ENCODE measurements at regions not wholly inside any gene's neighbourhood (a gene's known extent, or its start where the extent isn't known, plus 50 kb on each side); places are given as distances from the start of the nearest gene placed in this dataset.

DNA sequence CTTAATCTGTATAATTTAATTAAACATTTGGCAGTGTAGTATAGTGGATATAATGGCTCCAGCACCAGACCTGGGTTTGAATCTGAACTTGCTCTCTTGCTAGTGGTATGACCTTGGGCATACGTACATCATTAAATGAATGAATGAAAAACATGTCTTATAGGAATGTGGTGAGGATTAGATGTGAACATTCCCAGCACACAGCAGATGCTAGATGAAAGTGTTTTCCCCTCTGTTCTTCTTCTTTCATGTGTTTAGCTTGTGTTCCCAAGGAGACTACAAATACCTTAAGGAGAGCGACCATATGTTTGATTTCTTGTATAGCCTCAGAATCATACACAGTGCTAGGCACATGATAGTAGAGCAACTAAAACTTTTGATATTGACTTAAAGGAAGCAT lies 56.5 kb downstream of the CT47B1 start:
- DNase-seq (ENCODE audit: low read depth), result peak; percentile 64

DNA sequence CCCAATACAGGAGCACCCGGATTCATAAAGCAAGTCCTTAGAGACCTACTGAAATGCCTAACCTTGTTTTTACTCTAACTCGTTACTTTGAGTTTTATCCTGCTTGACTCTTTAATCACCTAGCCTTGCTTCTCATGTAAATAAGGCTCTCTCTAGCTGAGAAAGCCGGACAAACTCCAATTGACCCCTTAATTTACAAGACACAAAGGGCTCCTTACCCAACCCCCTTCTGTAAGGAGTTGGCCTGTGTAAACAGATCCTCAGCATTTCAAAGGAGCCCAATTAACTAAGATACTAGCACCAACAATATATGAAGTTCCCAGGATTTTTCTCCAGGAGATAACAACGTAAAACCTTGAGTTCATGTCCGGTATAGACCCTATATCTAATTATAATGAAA lies 61.7 kb downstream of the CT47B1 start:
- no peak for DNase-seq (ENCODE audit: low read depth)

DNA sequence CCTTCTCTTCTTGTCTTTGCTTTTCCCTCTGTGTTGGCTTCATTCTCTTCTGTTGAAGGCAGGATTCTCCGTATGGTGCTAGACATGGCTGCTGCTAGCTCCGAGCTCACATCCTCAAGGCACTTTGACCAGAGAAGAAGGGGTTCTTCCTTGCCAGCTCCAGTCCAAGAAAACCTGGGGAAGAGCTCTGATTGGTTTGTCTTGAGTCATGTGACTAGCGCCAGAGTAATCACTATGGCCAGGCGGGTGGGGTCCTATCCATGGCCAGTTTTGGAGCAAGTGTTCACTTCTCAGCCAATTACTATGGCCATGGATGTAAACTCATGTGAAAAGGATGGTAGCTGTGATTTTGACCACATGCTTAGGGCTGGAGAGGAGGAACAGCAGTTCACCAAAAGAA lies 74.2 kb downstream of the CT47B1 start:
- DNase-seq (ENCODE audit: low read depth), result no peak

DNA sequence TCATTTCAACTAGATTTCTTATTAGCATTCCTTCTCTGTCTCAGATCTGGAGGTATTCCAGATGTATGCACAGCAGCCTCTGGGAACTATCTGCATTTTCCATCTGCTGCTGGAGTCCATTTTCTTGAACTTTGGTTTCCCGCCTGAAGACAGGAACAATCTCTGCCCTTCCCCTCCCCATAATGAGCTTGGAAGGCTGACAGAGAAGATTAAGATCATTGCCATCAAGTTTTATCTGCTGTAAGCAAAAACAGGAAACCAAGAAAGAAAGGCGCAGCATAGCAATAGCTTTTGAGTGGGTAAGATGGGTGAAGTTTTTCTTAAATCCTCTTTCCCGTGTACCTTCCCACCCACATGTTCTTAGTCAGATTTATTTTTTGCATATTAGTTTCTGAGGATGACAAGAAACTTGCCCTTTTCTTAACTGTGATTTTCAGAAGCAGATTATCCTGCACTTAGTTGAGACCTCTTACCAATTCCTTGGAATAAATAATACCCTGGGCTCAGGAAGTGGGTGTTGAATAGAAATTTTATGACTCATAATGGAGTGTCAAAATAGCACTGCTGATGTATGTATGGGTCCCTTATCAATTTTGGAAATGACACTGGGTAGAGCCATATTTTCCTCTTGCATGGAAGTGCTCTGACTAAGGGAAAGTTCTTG lies 78.3 kb downstream of the CT47B1 start:
- no peak for DNase-seq (ENCODE audit: low read depth)

DNA sequence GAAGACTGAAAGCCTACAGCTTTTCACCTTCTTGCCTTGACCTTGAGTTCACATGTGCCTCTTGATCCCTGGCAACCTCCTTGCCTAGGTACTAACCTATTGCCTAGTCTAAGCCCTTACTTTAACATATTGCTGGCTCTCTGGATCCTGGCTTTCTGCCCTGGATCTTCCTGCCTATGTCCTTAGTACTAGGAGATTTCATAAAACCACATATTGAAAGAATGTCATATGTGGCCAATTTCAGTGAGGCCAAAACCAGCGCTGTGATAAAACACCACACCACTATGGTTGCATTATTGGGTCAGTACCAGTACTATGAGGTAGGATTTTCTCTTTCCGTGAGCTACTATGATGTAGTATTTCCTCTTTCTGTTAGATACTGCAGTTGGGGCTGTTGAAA lies 80.4 kb downstream of the CT47B1 start:
- DNase-seq (ENCODE audit: low read depth), result peak; percentile 35

DNA sequence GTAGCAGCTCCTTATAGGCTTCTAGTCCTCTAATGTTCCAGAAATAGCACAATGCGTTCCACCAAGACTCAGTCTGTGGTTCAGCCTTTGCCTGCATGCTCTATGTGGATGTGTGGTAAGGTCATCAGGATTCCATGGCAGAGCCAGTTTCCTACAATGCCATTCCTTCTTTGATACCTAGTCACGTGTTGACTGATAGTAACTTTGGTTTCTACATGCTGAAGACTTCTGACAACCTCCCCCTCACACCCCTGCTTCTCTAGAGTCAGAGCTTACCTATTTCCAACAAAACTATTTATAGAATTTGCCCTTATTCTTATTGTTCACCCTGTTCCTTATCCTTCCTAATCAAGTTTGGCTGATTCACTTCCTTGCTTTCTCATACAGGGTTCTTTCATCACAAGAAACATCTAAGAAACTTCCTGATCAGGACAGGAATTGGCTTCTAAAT lies 81.1 kb downstream of the CT47B1 start:
- peak; percentile 65 for DNase-seq (ENCODE audit: low read depth)

DNA sequence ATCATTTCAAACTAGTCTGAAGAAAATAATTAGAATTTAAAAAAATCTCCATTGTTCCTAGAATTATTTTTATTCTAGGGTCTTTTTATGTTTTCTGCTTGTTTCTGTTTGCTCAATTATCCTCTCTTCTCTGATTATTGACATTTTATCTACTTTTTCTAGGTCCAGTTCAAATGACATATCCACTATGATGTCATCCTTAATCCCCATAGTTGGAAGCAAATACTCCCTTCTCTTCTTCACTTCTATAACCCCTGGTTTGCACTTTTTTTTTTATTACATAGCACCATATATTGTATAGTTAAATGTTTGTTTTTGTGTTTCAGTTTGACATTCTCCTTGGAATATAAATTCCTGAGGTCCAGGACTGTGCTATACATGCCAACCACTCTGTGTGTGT lies 82.6 kb downstream of the CT47B1 start:
- DNase-seq (ENCODE audit: low read depth), result no peak

DNA sequence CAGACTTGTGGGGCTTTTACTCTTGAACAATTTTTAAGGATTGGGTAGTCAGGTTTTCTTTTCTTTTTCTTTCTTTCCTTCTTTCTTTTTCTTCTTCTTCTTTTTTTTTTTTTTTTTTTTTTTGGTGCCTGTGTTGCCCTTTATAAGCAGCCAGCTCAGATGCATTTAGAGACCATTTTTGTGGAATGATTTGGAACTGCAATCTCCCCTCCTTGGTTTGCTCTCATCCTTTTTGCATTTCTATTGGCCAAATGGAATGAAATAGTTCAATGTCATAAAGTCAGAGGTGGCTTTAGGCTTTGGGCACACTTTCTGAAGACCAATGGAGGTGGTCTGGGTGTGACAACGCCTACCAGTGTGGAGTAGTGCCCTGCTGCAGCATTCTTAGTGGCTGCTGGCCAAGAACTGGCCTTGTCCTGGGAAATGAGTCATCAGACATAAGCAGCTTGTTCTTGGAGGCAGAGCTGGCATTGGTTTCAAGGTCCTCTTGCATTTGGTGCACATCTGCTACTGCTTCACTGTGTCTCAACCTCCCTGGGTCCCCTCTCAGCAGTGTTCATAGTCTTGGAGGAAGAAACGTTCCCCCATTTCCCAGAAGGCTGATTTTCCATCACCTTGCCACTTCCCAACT lies 84.5 kb downstream of the CT47B1 start:
- DNase-seq (ENCODE audit: low read depth), result peak; percentile 73

DNA sequence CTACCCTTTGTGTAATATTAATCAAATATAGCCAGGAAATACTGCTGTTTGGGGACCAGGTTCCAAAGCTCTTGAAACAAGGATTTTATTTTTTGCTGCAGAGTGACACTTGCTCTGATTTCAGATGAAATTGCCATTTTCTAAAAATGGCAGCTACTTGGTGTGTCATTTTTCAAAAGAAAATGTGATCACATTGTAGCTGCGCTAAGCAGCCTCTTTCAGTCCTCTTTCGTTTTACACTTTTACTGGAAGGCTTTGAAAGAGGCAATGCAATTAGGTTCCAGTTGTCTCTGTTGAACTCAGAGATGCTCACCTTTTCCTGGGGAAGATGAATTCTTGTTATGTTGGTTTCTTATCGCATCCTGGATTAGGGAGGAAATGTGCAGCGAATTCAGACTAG lies 85.1 kb downstream of the CT47B1 start:
- DNase-seq (ENCODE audit: low read depth), result no peak

DNA sequence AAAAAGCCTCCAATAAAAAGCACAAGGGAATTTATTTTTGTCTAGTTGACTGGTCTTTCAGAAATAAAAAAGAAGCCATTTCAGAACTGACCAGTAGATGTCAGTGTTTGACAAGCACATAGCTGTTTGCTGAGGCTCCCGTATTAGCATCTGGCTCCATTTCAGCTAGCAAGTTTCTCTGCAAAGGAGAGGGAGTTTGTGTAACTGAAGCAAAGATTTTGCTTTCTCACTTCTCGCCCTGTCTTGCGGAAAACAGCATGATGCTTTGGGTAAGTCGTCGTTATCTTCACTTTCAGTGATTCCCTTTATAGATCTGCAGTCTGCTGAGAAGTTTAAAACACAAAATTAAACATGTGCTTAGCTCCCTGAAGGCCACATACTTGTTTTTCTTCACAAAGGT lies 85.5 kb downstream of the CT47B1 start:
- DNase-seq (ENCODE audit: low read depth), result peak; percentile 82

DNA sequence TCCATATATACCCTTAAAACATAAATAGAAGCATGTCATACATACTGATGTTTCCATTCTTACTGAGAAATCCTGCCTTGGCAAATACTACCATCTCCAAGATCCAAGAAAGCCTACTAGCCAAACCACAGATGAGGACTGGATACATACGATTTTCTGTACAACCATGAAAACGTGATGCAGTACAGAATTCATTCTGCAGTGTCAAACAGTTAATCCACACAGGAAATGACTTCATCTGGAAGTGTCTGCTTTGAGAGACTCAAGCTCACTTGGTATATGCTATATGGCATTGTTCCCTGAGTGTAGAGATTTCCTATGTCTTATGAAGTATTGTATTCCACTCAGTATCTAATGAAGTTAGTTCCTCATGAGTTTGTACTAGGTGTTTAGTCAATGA lies 94.3 kb downstream of the CT47B1 start:
- peak; percentile 80 for DNase-seq (ENCODE audit: low read depth)

DNA sequence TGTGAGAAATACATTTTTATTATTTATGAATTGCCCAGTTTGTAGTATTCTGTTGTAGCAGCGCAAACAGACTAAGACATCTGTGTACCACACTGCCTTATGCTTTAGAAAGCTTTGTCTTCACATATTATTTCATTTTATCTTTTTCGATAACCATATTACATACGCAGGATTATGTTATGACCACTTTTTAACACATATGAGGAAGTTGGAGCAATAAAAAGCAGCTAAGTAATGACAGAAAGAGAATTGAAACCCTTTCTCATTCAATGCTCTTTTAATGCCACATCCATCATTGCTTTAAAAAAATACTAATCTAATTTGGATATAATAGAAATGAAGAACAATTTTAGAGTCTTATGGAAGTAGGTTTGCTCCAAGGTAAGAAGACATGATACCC lies 99.7 kb downstream of the CT47B1 start:
- DNase-seq (ENCODE audit: low read depth), result no peak

DNA sequence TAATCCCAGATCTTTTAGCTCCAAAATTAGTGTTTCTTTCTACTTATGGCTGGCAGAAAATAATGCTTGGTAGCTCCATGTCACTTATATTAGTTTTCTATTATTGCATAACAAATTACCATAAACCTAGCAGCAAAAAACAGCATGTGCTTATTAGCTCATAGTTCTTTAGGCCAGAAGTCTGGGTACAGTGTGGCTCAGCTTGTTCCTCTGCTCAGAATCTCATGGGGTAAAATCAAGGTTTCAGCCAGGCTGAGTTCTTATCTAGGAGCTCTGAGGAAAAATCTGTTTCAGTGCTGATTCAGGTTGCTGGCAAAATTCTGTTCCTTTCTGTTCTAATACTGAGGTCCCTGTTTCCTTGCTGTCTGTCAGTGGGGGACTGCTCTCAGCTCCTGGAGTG lies 101.1 kb downstream of the CT47B1 start:
- peak; percentile 61 for DNase-seq (ENCODE audit: low read depth)

DNA sequence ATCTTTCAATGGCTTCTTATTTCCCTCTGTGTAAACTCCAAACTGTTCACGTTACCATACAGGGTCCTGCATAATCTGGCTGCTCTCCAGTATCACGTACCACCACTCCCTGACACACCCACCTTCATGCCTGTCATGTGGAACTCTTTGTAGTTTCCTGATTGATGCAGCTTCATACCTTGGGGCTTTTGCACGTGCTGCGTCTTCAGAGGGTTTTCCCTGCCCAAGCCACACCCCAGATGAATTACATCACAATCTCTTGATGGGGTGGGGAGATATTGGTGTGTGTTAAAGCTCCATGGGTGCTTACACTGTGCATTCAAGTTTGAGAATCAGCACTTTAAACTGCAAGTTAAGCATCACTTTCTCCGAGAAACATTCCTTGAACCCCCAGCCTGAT lies 101.9 kb downstream of the CT47B1 start:
- no peak for DNase-seq (ENCODE audit: low read depth)

DNA sequence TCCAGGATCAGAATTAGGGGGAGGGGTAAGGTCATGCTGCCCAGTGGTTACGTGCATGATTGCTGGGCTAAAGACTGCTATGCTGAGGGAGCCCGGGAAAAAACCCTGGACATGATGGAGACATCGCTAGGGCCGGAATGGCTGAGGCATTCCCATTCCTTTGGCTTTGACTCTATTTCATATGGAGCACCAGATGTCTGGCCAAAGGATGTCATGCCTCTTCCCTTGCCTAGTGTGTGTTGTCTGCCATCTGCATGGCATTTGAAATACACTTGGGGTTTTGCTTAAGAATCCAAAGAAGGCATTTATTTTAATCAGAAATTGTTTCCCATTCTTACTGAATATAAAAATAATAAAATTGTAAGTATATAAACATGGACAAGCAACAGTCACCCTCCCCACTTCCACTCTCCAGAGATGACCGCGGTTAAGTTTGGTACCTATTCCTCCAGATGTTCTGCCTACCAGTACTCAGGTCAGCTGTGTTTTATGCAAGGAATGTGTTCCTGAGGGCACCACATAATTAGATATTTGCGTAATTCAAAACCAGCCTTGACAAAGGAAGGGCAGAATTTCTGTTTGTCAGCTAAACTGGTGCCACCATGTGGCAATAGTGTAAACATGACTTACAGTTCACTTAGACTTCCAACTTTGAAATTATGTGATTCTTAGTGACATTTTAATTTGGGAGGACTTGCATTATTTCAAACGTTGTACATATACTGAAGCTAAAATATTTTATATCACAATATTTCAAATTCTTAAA lies 105.9 kb downstream of the CT47B1 start:
- DNase-seq (ENCODE audit: low read depth), result peak; percentile 69

DNA sequence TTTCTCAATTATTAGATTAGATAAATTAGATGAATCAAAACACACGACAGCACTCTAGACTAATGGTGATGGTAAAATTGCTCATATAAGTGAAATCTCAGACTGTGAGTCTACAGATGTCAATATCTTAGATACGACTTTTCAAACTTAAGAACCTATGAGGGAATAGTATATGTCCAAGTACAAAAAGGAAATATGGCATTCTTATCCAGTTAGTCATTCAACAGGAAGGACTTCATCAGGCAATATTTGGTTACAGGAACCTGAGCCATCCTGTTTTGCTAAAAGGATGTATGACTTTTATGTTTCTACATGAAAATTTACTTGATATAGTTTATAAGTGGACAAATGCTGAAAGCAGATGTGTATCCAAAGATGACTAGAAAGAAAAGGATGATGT lies 107.0 kb downstream of the CT47B1 start:
- DNase-seq (ENCODE audit: low read depth), result peak; percentile 80

DNA sequence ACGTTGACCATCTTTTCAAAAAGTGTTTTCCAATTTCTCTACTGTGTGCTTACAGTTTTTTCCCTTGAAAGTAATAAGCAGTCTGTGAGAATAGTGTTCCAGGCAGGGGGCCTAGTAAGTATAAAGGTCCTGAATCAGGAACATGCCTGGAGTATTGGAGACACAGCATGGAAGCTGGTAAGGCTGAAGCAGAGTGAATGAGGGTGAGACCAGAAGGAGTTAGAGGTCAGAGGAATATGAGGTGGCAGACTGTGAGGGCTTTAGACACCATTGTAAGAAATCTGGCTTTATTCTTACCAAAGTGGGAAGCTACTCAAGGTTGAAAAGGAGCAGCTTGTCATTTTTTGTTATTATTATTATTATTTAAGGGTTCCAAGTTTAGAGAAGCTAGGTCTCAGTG lies 107.4 kb downstream of the CT47B1 start:
- no peak for DNase-seq (ENCODE audit: low read depth)

DNA sequence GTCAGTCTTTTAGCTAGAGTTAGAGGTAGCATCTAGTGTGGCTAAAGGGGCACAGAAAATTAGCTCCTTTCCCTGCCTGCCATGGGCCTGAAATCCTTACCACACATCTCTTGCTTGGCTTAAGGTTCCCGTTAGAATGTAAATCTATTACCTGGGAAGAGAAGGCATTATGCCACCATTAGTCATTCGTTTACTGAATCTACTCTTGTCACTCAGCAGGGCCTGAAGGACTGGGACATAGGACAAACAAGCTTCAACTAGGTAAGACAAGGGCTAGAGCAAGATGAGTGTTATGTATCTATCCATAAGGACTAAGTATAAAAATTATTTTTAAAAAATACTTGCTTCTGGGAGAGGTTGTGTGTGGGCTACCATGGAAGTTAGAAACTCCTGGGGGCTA lies 112.4 kb downstream of the CT47B1 start:
- no peak for DNase-seq (ENCODE audit: low read depth)

DNA sequence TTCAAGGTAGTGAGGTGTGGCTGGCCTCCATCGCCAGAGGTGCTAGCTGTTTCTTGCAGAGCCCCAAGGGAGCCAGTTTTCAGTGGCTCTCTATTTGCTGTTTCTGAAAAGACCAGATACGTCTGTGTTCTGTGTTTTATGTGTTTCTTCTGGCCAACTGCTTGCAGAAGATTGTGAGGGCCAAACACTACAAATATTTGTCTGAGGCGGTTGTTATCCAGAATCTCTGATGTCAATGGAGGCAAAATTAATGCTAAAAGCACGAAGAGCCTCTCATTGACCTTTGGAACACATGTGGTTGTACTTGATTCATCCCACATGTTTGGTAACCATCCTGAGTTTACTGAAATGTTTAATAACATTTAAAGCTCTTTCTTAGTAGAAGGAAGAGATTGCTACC lies 113.9 kb downstream of the CT47B1 start:
- peak; percentile 85 for DNase-seq (ENCODE audit: low read depth)

DNA sequence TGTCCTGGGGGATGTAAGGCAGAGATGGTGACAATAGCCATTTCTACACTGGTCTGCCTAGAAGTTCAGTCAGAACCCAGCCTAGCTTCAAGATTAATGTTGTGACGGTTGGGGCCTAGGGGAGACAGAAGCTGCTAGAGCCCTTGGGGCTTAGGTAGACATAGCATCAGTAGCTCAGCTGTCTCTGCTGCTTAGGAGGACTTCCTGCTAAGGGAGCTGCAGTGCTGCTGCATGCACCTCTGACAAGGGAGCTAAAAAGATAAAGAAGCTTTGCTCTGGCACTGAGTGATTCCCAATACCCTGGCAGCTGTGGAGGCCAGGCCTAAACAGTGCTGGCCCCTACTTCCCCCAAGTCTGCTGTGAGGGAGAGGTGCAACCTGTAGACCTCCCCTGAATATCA lies 116.0 kb downstream of the CT47B1 start:
- no peak for DNase-seq (ENCODE audit: low read depth)

DNA sequence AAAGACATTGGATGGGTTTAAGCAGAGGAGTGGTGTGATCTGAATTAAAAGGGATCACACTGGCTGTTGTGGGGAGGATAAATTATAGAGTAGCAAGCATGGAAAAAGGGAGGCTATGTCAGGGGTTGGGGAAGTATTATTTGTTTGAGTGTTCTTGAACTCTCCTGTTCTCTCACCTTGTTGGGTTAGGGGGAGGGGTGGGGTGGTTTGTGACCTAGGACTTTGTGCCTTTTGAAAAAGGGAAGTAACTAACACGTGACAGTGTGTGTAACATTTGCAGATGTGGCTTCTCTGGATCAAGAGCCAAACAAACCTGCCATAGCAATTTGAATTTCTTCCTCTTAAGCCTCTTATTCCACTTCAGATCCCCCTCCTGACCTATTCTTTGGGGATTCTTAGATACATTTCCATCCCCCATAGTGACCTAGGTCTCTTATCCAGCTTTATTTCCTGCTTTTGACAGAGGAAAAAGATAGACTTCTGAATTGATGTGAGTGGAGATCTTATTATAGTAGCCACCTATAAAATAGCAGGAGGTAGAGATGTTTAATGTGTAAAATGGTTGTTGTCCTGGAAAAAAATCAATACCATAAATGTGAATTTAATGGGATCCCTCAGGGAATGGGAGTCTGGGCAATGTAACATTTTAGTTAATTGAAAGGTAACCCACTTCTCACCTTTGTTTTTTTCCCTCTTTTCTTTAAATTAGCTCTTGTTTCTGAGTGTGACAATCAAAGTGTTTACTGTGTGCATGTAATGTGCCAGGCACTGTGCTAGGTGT lies 120.4 kb downstream of the CT47B1 start:
- DNase-seq (ENCODE audit: low read depth), result no peak

DNA sequence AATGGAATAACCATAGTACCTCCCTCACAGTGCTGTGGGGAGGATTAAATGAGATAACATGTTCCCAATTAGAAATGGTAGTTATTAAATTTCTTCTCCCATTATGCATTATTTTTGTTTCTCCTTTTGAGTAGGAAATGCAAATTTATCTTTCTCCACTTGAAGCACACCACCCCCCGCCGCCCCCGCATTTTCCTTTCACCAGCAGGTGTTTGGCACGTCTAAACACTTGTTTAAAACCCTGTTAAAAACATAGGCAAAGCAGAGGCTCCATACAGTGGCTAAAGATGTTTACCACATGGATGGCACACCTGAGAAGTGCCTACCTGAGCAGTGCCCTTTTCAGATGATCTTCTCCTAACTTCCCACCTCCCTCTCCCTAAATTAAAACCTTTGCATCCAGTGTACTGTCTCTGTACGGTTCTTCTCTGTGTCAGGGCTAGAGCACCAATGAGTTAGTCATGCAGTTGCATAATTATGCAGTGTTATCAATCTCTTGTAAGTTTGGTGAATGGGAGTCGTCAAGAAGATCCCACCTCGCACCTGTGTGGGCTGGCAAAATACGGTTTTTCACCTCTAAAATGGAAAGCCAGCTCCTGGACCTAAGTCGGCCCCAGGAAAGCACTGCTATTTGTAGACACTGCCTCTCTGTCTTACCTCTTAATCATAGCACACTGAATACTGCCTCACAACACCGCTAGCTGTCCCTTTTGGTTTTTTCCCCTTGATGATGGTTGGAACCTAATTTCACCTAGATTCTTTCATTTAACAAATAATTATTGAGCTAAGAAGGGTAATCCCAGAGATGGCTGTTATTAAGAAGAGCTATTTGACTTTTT lies 122.0 kb downstream of the CT47B1 start:
- DNase-seq (ENCODE audit: low read depth), result no peak
